ENCODE measurements at regions not wholly inside any gene's neighbourhood (a gene's known extent, or its start where the extent isn't known, plus 50 kb on each side); places are given as distances from the start of the nearest gene placed in this dataset.

DNA sequence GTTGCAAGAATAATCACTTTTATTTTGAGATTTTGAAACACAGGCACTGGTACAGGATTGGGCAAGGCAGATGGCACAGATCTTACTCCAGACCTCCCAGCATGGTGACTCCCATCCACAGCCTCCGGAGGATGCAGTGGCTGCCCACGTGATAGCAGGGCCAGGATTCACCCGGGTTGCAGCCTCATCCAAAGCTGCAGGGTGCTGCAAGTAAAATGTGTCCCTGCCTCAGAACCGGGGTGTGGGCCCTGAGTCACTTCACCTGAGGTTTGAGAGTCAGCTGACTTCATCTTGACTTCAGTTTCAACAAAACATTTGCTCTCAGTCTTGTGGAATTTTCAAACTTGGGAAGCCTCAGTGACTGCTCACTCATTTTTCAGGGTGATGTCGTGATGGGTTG, 201.9 kb downstream of the FGF9 start:
- H3K4me1 Mint-ChIP-seq (ENCODE audit: low read depth, unreplicated experiment): peaks cover 11% of the 10 kb centered on the region
- no peaks in the 10 kb centered on the region for H3K9me3 Mint-ChIP-seq (ENCODE audit: unreplicated experiment)
- H3K4me3 Mint-ChIP-seq (ENCODE audit: unreplicated experiment): no peak overlapping the region
- no peak overlapping the region for H3K27ac Mint-ChIP-seq (ENCODE audit: unreplicated experiment)
- no peaks in the 10 kb centered on the region for H3K36me3 Mint-ChIP-seq (ENCODE audit: unreplicated experiment)
- H3K27me3 Mint-ChIP-seq (ENCODE audit: unreplicated experiment): peaks cover 3% of the 10 kb centered on the region
- DNase-seq: no peak
- TF ChIP-seq, protein P1, sequence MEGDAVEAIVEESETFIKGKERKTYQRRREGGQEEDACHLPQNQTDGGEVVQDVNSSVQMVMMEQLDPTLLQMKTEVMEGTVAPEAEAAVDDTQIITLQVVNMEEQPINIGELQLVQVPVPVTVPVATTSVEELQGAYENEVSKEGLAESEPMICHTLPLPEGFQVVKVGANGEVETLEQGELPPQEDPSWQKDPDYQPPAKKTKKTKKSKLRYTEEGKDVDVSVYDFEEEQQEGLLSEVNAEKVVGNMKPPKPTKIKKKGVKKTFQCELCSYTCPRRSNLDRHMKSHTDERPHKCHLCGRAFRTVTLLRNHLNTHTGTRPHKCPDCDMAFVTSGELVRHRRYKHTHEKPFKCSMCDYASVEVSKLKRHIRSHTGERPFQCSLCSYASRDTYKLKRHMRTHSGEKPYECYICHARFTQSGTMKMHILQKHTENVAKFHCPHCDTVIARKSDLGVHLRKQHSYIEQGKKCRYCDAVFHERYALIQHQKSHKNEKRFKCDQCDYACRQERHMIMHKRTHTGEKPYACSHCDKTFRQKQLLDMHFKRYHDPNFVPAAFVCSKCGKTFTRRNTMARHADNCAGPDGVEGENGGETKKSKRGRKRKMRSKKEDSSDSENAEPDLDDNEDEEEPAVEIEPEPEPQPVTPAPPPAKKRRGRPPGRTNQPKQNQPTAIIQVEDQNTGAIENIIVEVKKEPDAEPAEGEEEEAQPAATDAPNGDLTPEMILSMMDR (IDR thresholded peaks at IDR 0.05; ENCODE audit: partially characterized antibody, unreplicated experiment): no peak

DNA sequence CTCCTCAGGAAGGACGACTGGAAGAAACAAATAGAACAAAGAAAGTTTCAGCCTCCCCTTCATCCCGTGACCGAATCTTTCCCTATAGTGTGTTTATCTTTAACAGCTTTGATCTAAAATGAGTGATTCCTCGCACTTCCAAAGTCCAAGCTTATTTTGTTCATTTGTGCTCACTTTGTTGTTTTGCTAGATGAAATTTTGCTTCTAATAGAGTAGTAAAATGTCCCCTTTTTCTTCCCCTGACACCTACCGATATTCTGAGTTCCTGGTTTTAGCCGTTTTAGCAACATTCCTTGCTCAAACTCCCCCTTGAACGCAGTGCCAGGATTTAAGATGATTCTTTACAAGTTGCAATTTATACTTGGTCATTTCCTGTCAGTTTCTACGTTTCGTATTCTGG, 204.2 kb downstream of the FGF9 start:
- Mint-ChIP-seq H3K4me1 (ENCODE audit: low read depth, unreplicated experiment) (peaks cover 11% of the 10 kb centered on the region), H3K27ac (ENCODE audit: unreplicated experiment) (no peak overlapping the region), H3K36me3 (ENCODE audit: unreplicated experiment) (no peaks in the 10 kb centered on the region), H3K27me3 (ENCODE audit: unreplicated experiment) (peaks cover 3% of the 10 kb centered on the region), H3K9me3 (ENCODE audit: unreplicated experiment) (no peaks in the 10 kb centered on the region), H3K4me3 (ENCODE audit: unreplicated experiment) (no peak overlapping the region)
- TF ChIP-seq, protein P1 (IDR thresholded peaks at IDR 0.05; ENCODE audit: partially characterized antibody, unreplicated experiment): no peak
- DNase-seq: no peak

- Mint-ChIP-seq H3K9me3 (ENCODE audit: unreplicated experiment) (peaks cover 2% of the 10 kb centered on the region), H3K27ac (ENCODE audit: unreplicated experiment) (no peak overlapping the region), H3K4me1 (ENCODE audit: low read depth, unreplicated experiment) (peaks cover 2% of the 10 kb centered on the region)
Measured at GRCh38 chr13:21879263-21879914, 208.5 kb downstream of the FGF9 start.

DNA sequence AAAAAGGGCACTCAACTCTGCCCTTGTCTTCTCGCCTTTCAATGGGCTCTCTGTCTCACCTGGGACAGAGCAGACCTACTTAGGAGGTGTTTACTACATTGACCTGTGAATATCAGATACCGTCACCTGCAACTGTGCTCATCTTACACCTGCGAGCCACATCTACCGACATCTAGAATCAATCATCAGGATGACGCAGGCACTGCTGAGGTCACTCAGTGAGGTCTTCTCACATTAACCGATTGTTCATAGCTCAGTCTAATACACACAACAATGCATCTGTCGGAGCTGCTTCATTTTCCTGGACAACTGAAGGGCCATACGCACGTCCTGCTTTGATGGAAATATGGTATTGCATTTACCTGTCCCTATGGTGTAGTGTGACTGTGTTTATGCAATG, 211.9 kb downstream of the FGF9 start:
- peaks cover 7% of the 10 kb centered on the region for H3K4me1 Mint-ChIP-seq (ENCODE audit: low read depth, unreplicated experiment)
- no peak for DNase-seq
- peaks cover 6% of the 10 kb centered on the region for H3K36me3 Mint-ChIP-seq (ENCODE audit: unreplicated experiment)
- H3K9me3 Mint-ChIP-seq (ENCODE audit: unreplicated experiment): peaks cover 2% of the 10 kb centered on the region
- TF ChIP-seq, protein P1 (IDR thresholded peaks at IDR 0.05; ENCODE audit: partially characterized antibody, unreplicated experiment): no peak
- no peaks in the 10 kb centered on the region for H3K27me3 Mint-ChIP-seq (ENCODE audit: unreplicated experiment)
- H3K27ac Mint-ChIP-seq (ENCODE audit: unreplicated experiment): no peak overlapping the region
- H3K4me3 Mint-ChIP-seq (ENCODE audit: unreplicated experiment): no peak overlapping the region

More at GRCh38 chr13:21879263-21879914, 208.5 kb downstream of the FGF9 start:
- Mint-ChIP-seq H3K36me3 (ENCODE audit: unreplicated experiment) (peaks cover 6% of the 10 kb centered on the region), H3K4me3 (ENCODE audit: unreplicated experiment) (no peak overlapping the region), H3K27me3 (ENCODE audit: unreplicated experiment) (no peaks in the 10 kb centered on the region)
- TF ChIP-seq, protein P1 (IDR thresholded peaks at IDR 0.05; ENCODE audit: partially characterized antibody, unreplicated experiment): no peak
- no peak for DNase-seq

DNA sequence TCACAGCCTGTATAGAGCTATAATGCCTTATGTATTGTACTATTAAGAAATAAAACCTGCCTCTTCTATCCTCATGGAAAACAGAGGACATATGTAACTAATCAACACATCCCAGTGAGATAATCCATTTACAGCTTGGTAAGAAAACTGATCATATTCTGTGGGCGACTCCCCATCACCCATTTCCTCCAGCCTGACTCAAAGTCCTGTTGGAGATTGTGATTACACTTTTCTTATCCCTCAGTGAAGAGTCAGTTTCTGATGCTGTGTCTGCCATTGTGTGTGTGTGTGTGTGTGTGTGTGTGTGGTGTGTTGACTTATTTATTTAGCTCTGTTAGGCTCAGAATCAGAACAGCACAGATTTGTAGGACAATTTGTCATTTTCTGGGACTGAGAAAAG, 212.8 kb downstream of the FGF9 start:
- Mint-ChIP-seq H3K4me1 (ENCODE audit: low read depth, unreplicated experiment) (peaks cover 16% of the 10 kb centered on the region), H3K9me3 (ENCODE audit: unreplicated experiment) (peaks cover 2% of the 10 kb centered on the region), H3K27ac (ENCODE audit: unreplicated experiment) (no peak overlapping the region), H3K4me3 (ENCODE audit: unreplicated experiment) (no peak overlapping the region), H3K27me3 (ENCODE audit: unreplicated experiment) (peaks cover 2% of the 10 kb centered on the region), H3K36me3 (ENCODE audit: unreplicated experiment) (peaks cover 6% of the 10 kb centered on the region)
- TF ChIP-seq, protein P1 (IDR thresholded peaks at IDR 0.05; ENCODE audit: partially characterized antibody, unreplicated experiment): no peak
- DNase-seq: no peak

Measured in glutamatergic neuron (in vitro differentiated cells).